CD4-positive, alpha-beta memory T cell (primary cell): ENCODE measurements at regions not wholly inside any gene's neighbourhood (a gene's known extent, or its start where the extent isn't known, plus 50 kb on each side); places are given as distances from the start of the nearest gene placed in this dataset.

Source experiments
- CTCF ChIA-PET: fragments of 350-600 bp; sonication (Branson Sonifier 250); formaldehyde crosslinking; loops from one replicate; lab custom pipeline; 2021; ENCODE audit warnings: inconsistent platforms; ENCODE audit not compliant: partially characterized antibody; lab: Charles Lee
- POLR2A ChIA-PET: fragments of 350-600 bp; sonication (Branson Sonifier 250); formaldehyde crosslinking; loops from one replicate; lab custom pipeline; 2021; ENCODE audit not compliant: partially characterized antibody; lab: Charles Lee
- DNase-seq, 5 donors: peaks; one replicate each; pipeline versions ENCODE4 v3.0.0 to v3.0.0-alpha.2; 2020 to 2022; ENCODE audit warnings: mixed read lengths in 1 of 5
- H3K27ac ChIP-seq: one replicate; pipeline ENCODE4 v1.7.0; 2013; ENCODE audit warnings: low read depth, low read length
- H3K27me3 ChIP-seq: 2 replicates; pipeline ENCODE4 v1.7.0; 2013; ENCODE audit warnings: mild to moderate bottlenecking, low read length, moderate library complexity; ENCODE audit not compliant: insufficient read depth
- H3K36me3 ChIP-seq: 2 replicates; pipeline ENCODE4 v1.7.0; 2013; ENCODE audit warnings: mild to moderate bottlenecking, low read length, moderate library complexity; ENCODE audit not compliant: insufficient read depth
- H3K4me1 ChIP-seq: 2 replicates; pipeline ENCODE4 v1.7.0; 2013; ENCODE audit warnings: mild to moderate bottlenecking, low read length, moderate library complexity; ENCODE audit not compliant: insufficient read depth
- H3K4me3 ChIP-seq, 2 donors: one replicate each; pipeline ENCODE4 v1.7.0; 2013; ENCODE audit warnings: low read length in 2 of 2, mild to moderate bottlenecking in 1 of 2
- H3K9me3 ChIP-seq, 2 donors: one replicate each; pipeline ENCODE4 v1.7.0; 2013; ENCODE audit warnings: low read length in 2 of 2, control low read depth in 1 of 2; ENCODE audit not compliant: control insufficient read depth in 1 of 2
- H3K27ac Mint-ChIP-seq, 7 donors: one replicate each; pipeline ENCODE4 v1.8.0; 2020 to 2021; ENCODE audit warnings: mixed read lengths in 7 of 7, mild to moderate bottlenecking in 6 of 7, inconsistent platforms in 3 of 7, moderate library complexity in 3 of 7
- H3K27me3 Mint-ChIP-seq, 2 donors: one replicate each; pipeline ENCODE4 v1.8.0; 2020 to 2021; ENCODE audit warnings: mixed read lengths in 2 of 2
- H3K36me3 Mint-ChIP-seq, 2 donors: one replicate each; pipeline ENCODE4 v1.8.0; 2020 to 2021; ENCODE audit warnings: mixed read lengths in 2 of 2, inconsistent platforms in 1 of 2, mild to moderate bottlenecking in 1 of 2
- H3K4me1 Mint-ChIP-seq, 4 donors: one replicate each; pipeline ENCODE4 v1.8.0; 2020 to 2021; ENCODE audit warnings: mixed read lengths in 4 of 4, mild to moderate bottlenecking in 1 of 4
- H3K4me3 Mint-ChIP-seq, 8 donors: one replicate each; pipeline ENCODE4 v1.8.0; 2020 to 2021; ENCODE audit warnings: mixed read lengths in 8 of 8, mild to moderate bottlenecking in 7 of 8, moderate library complexity in 6 of 8, inconsistent platforms in 3 of 8
- H3K9me3 Mint-ChIP-seq, 8 donors: one replicate each; pipeline ENCODE4 v1.8.0; 2020 to 2021; ENCODE audit warnings: mixed read lengths in 8 of 8, mild to moderate bottlenecking in 5 of 8, inconsistent platforms in 3 of 8, moderate library complexity in 1 of 8
- intact Hi-C: fragments of 100-400 bp; cut with micrococcal nuclease; formaldehyde crosslinking; loops from one replicate; pipeline ENCODE4 v1.15.1; 2023

DNA sequence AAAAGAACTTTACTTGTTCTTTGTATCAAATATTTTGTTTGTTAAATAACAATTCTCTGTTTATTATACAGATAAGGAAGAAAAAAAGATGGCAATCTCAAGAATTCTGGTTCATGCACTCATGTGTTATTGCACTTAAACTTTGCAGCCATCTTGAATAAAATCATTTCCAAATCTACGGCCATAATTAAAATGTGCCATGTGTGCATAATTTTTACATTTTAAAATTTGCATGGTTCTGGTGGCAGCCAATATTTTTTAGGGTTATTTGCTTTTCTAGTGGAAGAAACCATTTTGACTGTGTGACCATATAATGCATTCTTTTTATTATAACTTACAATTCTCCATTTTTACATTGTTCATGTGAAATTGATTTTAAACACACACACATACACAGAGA is 1518.1 kb upstream of the ZEB2 start:
- H3K36me3 Mint-ChIP-seq: no peaks in the 10 kb centered on the region
- no peak overlapping the region for H3K27ac ChIP-seq
- peaks cover 0 to 3% of the 10 kb centered on the region in 2 donors for H3K9me3 ChIP-seq
- H3K4me1 Mint-ChIP-seq: no peaks in the 10 kb centered on the region
- H3K4me1 ChIP-seq: no peaks in the 10 kb centered on the region
- ChIA-PET POLR2A (no interaction called here), CTCF (no interaction called here)
- no peaks in the 10 kb centered on the region for H3K27me3 Mint-ChIP-seq
- H3K36me3 ChIP-seq: no peaks in the 10 kb centered on the region
- no peak overlapping the region for H3K4me3 Mint-ChIP-seq
- intact Hi-C loops: no loop called here
- no peak overlapping the region for H3K4me3 ChIP-seq
- H3K27me3 ChIP-seq: no peaks in the 10 kb centered on the region
- DNase-seq: no peak
- H3K27ac Mint-ChIP-seq: no peak overlapping the region
- peaks cover 0 to 5% (median 0%) of the 10 kb centered on the region in 8 donors for H3K9me3 Mint-ChIP-seq

DNA sequence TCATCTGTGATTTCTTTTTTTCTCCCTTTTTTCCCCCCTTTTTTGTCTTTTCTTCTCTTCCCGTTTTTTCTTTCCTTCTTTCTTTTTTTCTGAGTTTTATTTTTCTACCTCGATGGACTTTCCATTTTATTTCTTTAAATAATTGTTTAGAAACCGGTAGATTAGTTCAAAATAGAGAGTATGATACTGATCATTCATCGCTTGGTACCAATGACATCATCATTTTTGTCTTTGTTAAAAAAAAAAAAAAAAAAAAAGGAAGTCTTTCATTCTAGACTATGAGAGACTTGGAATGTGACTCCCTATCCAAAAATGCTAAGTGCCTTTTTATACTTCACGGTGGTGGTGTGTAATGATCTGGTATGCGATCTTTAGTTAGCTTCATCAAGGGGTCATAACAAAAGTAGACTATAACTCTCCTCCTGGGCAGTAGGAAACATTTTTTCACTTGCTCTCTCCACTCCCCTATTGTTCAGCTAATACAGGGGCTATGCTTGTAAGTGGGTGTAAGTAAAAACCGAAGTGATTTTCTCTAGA is 1517.5 kb upstream of the ZEB2 start:
- peaks cover 0 to 5% (median 0%) of the 10 kb centered on the region in 8 donors for H3K9me3 Mint-ChIP-seq
- intact Hi-C loops: no loop called here
- no peak for DNase-seq
- no peaks in the 10 kb centered on the region for H3K4me1 Mint-ChIP-seq
- H3K36me3 Mint-ChIP-seq: no peaks in the 10 kb centered on the region
- no peaks in the 10 kb centered on the region for H3K27me3 Mint-ChIP-seq
- H3K4me3 Mint-ChIP-seq: no peak overlapping the region
- H3K27ac ChIP-seq: no peak overlapping the region
- H3K9me3 ChIP-seq: peaks cover 0 to 3% of the 10 kb centered on the region in 2 donors
- H3K27me3 ChIP-seq: no peaks in the 10 kb centered on the region
- H3K4me1 ChIP-seq: no peaks in the 10 kb centered on the region
- ChIA-PET CTCF (no interaction called here), POLR2A (no interaction called here)
- H3K36me3 ChIP-seq: no peaks in the 10 kb centered on the region
- no peak overlapping the region for H3K27ac Mint-ChIP-seq
- H3K4me3 ChIP-seq: no peak overlapping the region

DNA sequence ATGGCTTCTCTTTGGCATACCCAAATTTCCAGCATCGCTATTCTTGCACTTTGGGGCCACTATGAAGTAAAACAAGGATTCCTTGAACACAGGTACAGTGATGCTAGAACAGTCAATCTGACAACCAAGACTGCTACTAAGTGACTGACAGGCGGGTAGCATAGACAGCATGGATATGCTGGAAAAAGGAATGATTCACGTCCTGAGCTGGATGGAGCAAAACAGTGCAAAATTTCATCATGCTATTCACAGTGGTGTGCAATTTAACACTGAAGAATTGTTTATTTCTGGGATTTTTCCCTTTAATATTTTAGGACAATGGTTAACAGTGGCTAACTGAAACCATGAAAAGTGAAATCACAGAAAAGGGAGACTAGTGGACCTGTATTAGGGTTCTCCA is 1511.2 kb upstream of the ZEB2 start:
- intact Hi-C loops: no loop called here
- H3K9me3 Mint-ChIP-seq: peaks cover 0 to 16% (median 3%) of the 10 kb centered on the region in 8 donors

DNA sequence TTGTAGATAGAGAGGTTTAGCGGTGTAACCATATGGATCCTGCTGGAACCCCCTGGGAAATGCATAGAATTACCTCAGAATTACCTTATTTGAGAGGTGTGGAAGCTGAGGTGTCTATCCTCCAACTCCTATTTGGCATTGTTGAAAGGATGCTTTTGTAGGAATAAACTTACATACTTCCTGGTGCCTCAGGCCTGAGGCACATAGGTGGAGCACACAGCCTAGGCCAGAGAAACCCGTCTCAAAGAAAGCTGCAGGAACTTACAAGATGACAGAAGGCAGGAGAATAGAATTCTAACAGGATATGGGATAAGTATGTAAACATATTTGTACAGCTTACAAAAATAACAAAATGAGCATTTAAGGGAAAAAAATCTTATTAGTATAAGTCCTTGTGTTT is 1507.2 kb upstream of the ZEB2 start:
- no peaks in the 10 kb centered on the region for H3K27me3 Mint-ChIP-seq
- Histone ChIP-seq H3K4me1 (no peaks in the 10 kb centered on the region), H3K9me3 (no peaks in the 10 kb centered on the region), H3K36me3 (no peaks in the 10 kb centered on the region), H3K27ac (no peak overlapping the region), H3K4me3 (no peak overlapping the region), H3K27me3 (no peaks in the 10 kb centered on the region)
- ChIA-PET CTCF (no interaction called here), POLR2A (no interaction called here)
- H3K4me1 Mint-ChIP-seq: no peaks in the 10 kb centered on the region
- no peak overlapping the region for H3K4me3 Mint-ChIP-seq
- DNase-seq: no peak
- peaks cover 0 to 16% (median 4%) of the 10 kb centered on the region in 8 donors for H3K9me3 Mint-ChIP-seq
- no peak overlapping the region for H3K27ac Mint-ChIP-seq
- H3K36me3 Mint-ChIP-seq: no peaks in the 10 kb centered on the region
- intact Hi-C loops: no loop called here

More for the DNA sequence above, 1511.2 kb upstream of the ZEB2 start:
- Mint-ChIP-seq H3K36me3 (no peaks in the 10 kb centered on the region), H3K27ac (no peak overlapping the region), H3K4me1 (no peaks in the 10 kb centered on the region), H3K27me3 (no peaks in the 10 kb centered on the region), H3K4me3 (no peak overlapping the region)
- no peaks in the 10 kb centered on the region for H3K4me1 ChIP-seq
- DNase-seq: no peak
- no peaks in the 10 kb centered on the region for H3K27me3 ChIP-seq
- ChIA-PET CTCF (no interaction called here), POLR2A (no interaction called here)
- no peak overlapping the region for H3K4me3 ChIP-seq
- H3K27ac ChIP-seq: no peak overlapping the region
- no peaks in the 10 kb centered on the region for H3K36me3 ChIP-seq
- no peaks in the 10 kb centered on the region for H3K9me3 ChIP-seq

DNA sequence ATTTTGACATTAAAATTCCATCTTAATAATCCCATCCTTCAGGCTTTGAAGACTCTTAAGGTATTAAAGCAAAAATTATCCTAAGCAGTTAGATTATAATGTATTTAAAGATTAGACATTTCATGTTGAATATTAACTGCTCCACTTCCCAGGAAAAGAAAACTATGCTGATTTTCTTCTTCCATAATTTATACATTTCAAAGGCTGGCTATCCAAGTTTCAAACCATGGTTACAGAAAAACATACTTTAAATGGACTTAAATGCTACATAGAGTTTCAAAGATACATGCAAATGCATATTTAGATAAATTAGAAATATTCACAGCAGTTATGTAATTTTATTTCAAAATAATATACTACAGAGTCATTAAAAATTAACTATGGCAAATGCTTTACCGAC is 1505.6 kb upstream of the ZEB2 start:
- ChIA-PET POLR2A (no interaction called here), CTCF (no interaction called here)
- Mint-ChIP-seq H3K4me3 (no peak overlapping the region), H3K27ac (no peak overlapping the region), H3K27me3 (no peaks in the 10 kb centered on the region), H3K4me1 (no peaks in the 10 kb centered on the region), H3K36me3 (no peaks in the 10 kb centered on the region), H3K9me3 (peaks cover 0 to 16% (median 4%) of the 10 kb centered on the region in 8 donors)
- Histone ChIP-seq H3K27me3 (no peaks in the 10 kb centered on the region), H3K4me1 (no peaks in the 10 kb centered on the region), H3K4me3 (no peak overlapping the region), H3K27ac (no peak overlapping the region), H3K9me3 (no peaks in the 10 kb centered on the region), H3K36me3 (no peaks in the 10 kb centered on the region)
- intact Hi-C loops: no loop called here
- no peak for DNase-seq

DNA sequence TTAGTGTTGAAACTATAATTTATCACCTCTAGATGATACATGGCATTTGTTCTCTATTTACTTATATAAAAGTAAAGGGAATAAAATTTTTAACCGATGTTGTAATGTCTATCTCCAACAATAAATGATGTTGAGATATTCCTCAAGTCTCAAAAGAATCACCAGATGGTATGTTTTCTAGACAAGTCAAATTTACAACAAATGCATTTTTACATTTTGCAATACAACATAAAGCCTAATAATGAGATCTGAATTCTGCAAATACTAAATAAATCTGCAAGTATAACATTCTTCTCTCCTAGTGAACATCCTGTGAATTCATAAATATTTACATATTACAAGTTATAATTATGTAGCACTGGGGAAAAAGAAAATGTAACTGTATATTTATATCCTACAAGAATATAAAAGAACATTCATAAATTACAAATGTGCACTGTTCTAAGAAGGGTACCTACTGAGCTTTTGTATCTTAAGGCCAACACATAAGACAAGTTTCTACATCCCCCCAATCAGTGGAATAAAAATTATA is 1504.4 kb upstream of the ZEB2 start:
- CTCF ChIA-PET: no interaction called here
- Mint-ChIP-seq H3K36me3 (no peaks in the 10 kb centered on the region), H3K27ac (no peak overlapping the region), H3K27me3 (no peaks in the 10 kb centered on the region), H3K4me1 (no peaks in the 10 kb centered on the region), H3K9me3 (peaks cover 0 to 16% (median 4%) of the 10 kb centered on the region in 8 donors), H3K4me3 (no peak overlapping the region)
- Histone ChIP-seq H3K27me3 (no peaks in the 10 kb centered on the region), H3K4me1 (no peaks in the 10 kb centered on the region), H3K4me3 (no peak overlapping the region), H3K36me3 (no peaks in the 10 kb centered on the region), H3K9me3 (no peaks in the 10 kb centered on the region), H3K27ac (no peak overlapping the region)
- intact Hi-C loops: no loop called here
- POLR2A ChIA-PET: no interaction called here
- DNase-seq: no peak

DNA sequence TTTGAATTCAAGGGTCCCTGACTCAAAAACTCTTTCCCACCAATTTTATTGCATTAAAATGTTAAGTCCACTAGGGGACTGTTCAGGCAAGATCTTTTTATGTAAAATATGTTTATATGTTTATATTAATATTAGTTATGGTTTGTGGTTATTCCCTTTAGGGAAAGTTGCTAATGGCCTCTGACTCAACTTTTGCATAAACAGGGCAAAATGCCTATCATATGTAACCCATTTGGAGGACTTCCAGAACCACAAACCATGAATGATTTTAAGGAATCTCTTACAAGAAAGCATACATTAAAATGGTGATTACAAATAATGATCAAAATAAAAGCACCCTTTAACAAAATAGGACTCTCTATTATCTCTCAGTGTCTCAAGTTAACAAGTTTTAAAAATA is 1484.5 kb upstream of the ZEB2 start:
- Histone ChIP-seq H3K27me3 (no peaks in the 10 kb centered on the region), H3K4me3 (no peak overlapping the region), H3K36me3 (no peaks in the 10 kb centered on the region), H3K27ac (no peak overlapping the region), H3K4me1 (no peaks in the 10 kb centered on the region), H3K9me3 (no peaks in the 10 kb centered on the region)
- Mint-ChIP-seq H3K27me3 (no peaks in the 10 kb centered on the region), H3K4me3 (no peak overlapping the region), H3K9me3 (peaks cover 0 to 2% (median 0%) of the 10 kb centered on the region in 8 donors), H3K4me1 (no peaks in the 10 kb centered on the region), H3K27ac (no peak overlapping the region), H3K36me3 (no peaks in the 10 kb centered on the region)
- CTCF ChIA-PET: no interaction called here
- POLR2A ChIA-PET: no interaction called here
- intact Hi-C loops: no loop called here
- DNase-seq: no peak

DNA sequence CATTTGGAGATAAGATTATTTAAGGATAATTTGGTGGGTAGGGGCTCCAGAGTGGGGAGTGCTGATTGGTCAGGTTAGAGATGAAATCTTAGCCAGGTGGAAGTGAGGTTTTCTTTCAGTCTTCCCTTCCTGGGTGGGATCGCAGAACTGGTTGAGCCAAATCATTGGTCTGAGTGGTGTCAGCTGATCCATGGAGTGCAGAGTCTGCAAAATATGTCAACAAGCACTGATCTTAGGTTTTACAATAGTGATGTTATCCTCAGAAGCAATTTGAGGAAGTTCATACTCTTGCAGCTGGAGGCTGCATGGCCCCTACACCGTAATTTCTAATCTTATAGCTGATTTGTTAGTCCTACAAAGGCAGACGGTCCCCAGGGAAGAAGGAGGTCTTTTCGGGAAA is 1483.4 kb upstream of the ZEB2 start:
- ChIA-PET CTCF (no interaction called here), POLR2A (no interaction called here)
- Mint-ChIP-seq H3K27ac (no peak overlapping the region), H3K4me1 (no peaks in the 10 kb centered on the region), H3K27me3 (no peaks in the 10 kb centered on the region), H3K36me3 (no peaks in the 10 kb centered on the region), H3K9me3 (peaks cover 0 to 5% (median 0%) of the 10 kb centered on the region in 8 donors), H3K4me3 (no peak overlapping the region)
- no peaks in the 10 kb centered on the region for H3K36me3 ChIP-seq
- no peaks in the 10 kb centered on the region for H3K27me3 ChIP-seq
- DNase-seq: no peak
- H3K4me3 ChIP-seq: no peak overlapping the region
- no peak overlapping the region for H3K27ac ChIP-seq
- no peaks in the 10 kb centered on the region for H3K4me1 ChIP-seq
- no peaks in the 10 kb centered on the region for H3K9me3 ChIP-seq
- intact Hi-C loops: no loop called here
